ENCODE measurements at regions not wholly inside any gene's neighbourhood (a gene's known extent, or its start where the extent isn't known, plus 50 kb on each side); places are given as distances from the start of the nearest gene placed in this dataset.

DNA sequence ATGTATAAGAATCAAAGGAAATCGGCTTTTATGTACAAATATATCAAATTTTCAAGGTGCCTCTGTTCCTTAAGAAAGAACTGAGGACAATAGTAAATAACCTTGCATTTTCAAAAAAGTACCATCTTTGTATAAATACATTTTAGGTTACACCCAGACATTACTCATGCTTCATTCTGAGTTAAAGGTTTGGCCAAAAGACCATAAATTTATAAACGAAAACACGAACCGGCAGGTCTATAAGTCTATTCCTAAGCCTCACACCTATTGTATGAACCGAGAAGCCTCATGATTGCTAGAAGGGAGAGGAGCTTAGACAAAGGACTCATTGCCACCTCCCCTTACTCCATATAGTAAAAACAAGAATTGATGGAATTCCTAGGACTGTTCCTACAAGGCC, 94.6 kb upstream of the PSMD7 start (continued):
- TF ChIP-seq NRF1 (conservative IDR thresholded peaks at IDR 0.05; ENCODE audit: low read depth, low read length) (no peak), SMAD1 (IDR thresholded peaks at IDR 0.05; ENCODE audit: low read depth, partially characterized antibody) (no peak), NR2C1 (IDR thresholded peaks at IDR 0.05) (no peak), CHD2 (IDR thresholded peaks at IDR 0.05; ENCODE audit: borderline replicate concordance, low read depth, low read length) (no peak), JUND (IDR thresholded peaks at IDR 0.05; ENCODE audit: low read depth, low read length) (no peak), SREBF2 (IDR thresholded peaks at IDR 0.05; ENCODE audit: low read length) (no peak), ZNF622 (IDR thresholded peaks at IDR 0.05) (no peak), EED (IDR thresholded peaks at IDR 0.05; ENCODE audit: low read depth) (no peak)
- TF ChIP-seq, protein P1, sequence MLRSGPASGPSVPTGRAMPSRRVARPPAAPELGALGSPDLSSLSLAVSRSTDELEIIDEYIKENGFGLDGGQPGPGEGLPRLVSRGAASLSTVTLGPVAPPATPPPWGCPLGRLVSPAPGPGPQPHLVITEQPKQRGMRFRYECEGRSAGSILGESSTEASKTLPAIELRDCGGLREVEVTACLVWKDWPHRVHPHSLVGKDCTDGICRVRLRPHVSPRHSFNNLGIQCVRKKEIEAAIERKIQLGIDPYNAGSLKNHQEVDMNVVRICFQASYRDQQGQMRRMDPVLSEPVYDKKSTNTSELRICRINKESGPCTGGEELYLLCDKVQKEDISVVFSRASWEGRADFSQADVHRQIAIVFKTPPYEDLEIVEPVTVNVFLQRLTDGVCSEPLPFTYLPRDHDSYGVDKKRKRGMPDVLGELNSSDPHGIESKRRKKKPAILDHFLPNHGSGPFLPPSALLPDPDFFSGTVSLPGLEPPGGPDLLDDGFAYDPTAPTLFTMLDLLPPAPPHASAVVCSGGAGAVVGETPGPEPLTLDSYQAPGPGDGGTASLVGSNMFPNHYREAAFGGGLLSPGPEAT (IDR thresholded peaks at IDR 0.05; ENCODE audit: low read depth) = no peak
- TF ChIP-seq, protein P2, sequence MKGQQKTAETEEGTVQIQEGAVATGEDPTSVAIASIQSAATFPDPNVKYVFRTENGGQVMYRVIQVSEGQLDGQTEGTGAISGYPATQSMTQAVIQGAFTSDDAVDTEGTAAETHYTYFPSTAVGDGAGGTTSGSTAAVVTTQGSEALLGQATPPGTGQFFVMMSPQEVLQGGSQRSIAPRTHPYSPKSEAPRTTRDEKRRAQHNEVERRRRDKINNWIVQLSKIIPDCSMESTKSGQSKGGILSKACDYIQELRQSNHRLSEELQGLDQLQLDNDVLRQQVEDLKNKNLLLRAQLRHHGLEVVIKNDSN (IDR thresholded peaks at IDR 0.05; ENCODE audit: borderline replicate concordance, extremely low read length, insufficient read depth, low read depth, low read length) = no peak
- TF ChIP-seq, protein P3, sequence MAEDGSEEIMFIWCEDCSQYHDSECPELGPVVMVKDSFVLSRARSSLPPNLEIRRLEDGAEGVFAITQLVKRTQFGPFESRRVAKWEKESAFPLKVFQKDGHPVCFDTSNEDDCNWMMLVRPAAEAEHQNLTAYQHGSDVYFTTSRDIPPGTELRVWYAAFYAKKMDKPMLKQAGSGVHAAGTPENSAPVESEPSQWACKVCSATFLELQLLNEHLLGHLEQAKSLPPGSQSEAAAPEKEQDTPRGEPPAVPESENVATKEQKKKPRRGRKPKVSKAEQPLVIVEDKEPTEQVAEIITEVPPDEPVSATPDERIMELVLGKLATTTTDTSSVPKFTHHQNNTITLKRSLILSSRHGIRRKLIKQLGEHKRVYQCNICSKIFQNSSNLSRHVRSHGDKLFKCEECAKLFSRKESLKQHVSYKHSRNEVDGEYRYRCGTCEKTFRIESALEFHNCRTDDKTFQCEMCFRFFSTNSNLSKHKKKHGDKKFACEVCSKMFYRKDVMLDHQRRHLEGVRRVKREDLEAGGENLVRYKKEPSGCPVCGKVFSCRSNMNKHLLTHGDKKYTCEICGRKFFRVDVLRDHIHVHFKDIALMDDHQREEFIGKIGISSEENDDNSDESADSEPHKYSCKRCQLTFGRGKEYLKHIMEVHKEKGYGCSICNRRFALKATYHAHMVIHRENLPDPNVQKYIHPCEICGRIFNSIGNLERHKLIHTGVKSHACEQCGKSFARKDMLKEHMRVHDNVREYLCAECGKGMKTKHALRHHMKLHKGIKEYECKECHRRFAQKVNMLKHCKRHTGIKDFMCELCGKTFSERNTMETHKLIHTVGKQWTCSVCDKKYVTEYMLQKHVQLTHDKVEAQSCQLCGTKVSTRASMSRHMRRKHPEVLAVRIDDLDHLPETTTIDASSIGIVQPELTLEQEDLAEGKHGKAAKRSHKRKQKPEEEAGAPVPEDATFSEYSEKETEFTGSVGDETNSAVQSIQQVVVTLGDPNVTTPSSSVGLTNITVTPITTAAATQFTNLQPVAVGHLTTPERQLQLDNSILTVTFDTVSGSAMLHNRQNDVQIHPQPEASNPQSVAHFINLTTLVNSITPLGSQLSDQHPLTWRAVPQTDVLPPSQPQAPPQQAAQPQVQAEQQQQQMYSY (CRISPR knock-in tag; IDR thresholded peaks at IDR 0.05) = no peak
- TF ChIP-seq, protein P4, sequence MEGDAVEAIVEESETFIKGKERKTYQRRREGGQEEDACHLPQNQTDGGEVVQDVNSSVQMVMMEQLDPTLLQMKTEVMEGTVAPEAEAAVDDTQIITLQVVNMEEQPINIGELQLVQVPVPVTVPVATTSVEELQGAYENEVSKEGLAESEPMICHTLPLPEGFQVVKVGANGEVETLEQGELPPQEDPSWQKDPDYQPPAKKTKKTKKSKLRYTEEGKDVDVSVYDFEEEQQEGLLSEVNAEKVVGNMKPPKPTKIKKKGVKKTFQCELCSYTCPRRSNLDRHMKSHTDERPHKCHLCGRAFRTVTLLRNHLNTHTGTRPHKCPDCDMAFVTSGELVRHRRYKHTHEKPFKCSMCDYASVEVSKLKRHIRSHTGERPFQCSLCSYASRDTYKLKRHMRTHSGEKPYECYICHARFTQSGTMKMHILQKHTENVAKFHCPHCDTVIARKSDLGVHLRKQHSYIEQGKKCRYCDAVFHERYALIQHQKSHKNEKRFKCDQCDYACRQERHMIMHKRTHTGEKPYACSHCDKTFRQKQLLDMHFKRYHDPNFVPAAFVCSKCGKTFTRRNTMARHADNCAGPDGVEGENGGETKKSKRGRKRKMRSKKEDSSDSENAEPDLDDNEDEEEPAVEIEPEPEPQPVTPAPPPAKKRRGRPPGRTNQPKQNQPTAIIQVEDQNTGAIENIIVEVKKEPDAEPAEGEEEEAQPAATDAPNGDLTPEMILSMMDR (IDR thresholded peaks at IDR 0.05 in 2 of 3, conservative IDR thresholded peaks at IDR 0.05 in 1 of 3; ENCODE audit: control insufficient read depth in 2 of 3, extremely low read depth in 1 of 3, insufficient read depth in 1 of 3, low read depth in 3 of 3, low read length in 3 of 3) = no peak
- TF ChIP-seq, protein P5, sequence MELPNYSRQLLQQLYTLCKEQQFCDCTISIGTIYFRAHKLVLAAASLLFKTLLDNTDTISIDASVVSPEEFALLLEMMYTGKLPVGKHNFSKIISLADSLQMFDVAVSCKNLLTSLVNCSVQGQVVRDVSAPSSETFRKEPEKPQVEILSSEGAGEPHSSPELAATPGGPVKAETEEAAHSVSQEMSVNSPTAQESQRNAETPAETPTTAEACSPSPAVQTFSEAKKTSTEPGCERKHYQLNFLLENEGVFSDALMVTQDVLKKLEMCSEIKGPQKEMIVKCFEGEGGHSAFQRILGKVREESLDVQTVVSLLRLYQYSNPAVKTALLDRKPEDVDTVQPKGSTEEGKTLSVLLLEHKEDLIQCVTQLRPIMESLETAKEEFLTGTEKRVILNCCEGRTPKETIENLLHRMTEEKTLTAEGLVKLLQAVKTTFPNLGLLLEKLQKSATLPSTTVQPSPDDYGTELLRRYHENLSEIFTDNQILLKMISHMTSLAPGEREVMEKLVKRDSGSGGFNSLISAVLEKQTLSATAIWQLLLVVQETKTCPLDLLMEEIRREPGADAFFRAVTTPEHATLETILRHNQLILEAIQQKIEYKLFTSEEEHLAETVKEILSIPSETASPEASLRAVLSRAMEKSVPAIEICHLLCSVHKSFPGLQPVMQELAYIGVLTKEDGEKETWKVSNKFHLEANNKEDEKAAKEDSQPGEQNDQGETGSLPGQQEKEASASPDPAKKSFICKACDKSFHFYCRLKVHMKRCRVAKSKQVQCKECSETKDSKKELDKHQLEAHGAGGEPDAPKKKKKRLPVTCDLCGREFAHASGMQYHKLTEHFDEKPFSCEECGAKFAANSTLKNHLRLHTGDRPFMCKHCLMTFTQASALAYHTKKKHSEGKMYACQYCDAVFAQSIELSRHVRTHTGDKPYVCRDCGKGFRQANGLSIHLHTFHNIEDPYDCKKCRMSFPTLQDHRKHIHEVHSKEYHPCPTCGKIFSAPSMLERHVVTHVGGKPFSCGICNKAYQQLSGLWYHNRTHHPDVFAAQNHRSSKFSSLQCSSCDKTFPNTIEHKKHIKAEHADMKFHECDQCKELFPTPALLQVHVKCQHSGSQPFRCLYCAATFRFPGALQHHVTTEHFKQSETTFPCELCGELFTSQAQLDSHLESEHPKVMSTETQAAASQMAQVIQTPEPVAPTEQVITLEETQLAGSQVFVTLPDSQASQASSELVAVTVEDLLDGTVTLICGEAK (IDR thresholded peaks at IDR 0.05; ENCODE audit: borderline replicate concordance) = no peak
